Frontal cortex (tissue), 3 donors: ENCODE measurements at regions not wholly inside any gene's neighbourhood (a gene's known extent, or its start where the extent isn't known, plus 50 kb on each side); places are given as distances from the start of the nearest gene placed in this dataset.

Experiments
- DNase-seq, 2 donors: peaks; one replicate each; pipeline ENCODE4 v3.0.0; 2012; ENCODE audit warnings: low spot score in 2 of 2
- FAIRE-seq: peaks from 2 replicates; lab custom pipeline; 2012; peaks lifted over from hg19 to GRCh38; lab: Jason Lieb, UNC
- donor health status: control.
- donor health status: control.
- donor health status: control.

- no peak for DNase-seq
- no peak for FAIRE-seq
Measured at GRCh38 chr3:34783876-34784275, 855.4 kb upstream of the ARPP21 start.

GRCh38 chr3:34793057-34793456 lies 846.3 kb upstream of the ARPP21 start:
- DNase-seq (no peak), FAIRE-seq (no peak)

- DNase-seq (no peak), FAIRE-seq (no peak)
Measured at GRCh38 chr3:34807611-34808010, 831.7 kb upstream of the ARPP21 start.

DNA sequence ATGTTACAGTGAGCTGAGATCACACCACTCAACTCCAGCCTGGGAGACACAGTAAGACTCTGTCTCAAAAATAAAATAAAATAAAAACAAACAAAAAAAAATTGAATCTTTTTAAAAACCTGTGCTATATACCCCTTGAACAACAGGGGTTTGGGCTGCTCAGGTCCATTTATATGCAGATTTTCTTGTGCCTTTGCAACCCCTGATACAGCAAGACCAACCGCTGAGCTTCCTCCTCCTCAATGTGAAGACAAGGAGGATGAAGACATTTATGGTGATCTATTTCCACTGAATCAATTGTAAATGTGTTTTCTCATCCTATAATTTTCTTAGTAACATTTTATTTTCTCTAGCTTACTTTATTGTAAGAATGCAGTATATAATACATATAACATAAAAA lies 831.0 kb upstream of the ARPP21 start:
- DNase-seq: no peak

GRCh38 chr3:34828847-34829246 lies 810.5 kb upstream of the ARPP21 start:
- FAIRE-seq: no peak
- no peak for DNase-seq

More for the DNA sequence above, 831.0 kb upstream of the ARPP21 start:
- no peak for FAIRE-seq

GRCh38 chr3:34832865-34833508 lies 806.3 kb upstream of the ARPP21 start:
- DNase-seq: no peak
- no peak for FAIRE-seq

DNA sequence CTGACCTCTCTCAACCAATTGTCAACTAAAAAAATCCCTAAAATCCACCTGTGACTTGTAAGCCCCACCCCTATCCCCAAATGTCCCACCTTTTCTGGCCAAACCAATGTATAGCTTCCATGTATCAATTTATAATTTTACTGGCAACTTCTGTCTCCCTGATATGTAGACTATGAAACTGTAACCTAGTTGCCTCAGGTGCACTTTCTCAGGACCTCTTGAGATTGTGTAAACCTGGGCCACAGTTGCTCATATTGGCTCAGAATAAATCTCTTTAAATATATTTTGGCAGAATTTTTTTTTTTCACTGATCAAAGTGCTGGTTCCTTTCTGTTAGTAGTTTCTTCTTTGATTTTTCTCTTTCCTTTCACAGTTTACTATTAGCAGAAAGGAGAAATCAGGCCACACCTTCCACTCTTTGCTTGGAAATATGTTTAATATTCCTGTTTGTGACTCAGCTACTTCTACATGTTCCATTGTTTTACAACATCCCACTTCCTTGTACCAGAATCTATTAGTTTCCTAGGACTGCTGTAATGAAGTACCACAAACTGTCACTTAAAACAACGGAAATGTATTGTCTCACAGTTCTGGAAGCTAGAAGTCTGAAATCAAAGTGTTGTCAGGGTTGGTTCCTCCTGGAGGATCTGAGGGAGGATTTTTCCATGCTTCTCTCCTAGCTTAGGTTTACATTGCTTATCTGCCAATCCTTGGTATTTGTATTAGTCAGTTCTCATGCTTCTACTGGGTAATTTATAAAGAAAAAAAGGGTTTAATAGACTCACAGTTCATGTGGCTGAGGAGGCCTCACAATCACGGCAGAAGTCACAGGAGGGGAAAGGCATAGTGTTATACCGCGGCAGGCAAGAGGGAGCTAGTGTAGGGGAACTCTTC lies 801.2 kb upstream of the ARPP21 start:
- no peak for FAIRE-seq
- no peak for DNase-seq

DNA sequence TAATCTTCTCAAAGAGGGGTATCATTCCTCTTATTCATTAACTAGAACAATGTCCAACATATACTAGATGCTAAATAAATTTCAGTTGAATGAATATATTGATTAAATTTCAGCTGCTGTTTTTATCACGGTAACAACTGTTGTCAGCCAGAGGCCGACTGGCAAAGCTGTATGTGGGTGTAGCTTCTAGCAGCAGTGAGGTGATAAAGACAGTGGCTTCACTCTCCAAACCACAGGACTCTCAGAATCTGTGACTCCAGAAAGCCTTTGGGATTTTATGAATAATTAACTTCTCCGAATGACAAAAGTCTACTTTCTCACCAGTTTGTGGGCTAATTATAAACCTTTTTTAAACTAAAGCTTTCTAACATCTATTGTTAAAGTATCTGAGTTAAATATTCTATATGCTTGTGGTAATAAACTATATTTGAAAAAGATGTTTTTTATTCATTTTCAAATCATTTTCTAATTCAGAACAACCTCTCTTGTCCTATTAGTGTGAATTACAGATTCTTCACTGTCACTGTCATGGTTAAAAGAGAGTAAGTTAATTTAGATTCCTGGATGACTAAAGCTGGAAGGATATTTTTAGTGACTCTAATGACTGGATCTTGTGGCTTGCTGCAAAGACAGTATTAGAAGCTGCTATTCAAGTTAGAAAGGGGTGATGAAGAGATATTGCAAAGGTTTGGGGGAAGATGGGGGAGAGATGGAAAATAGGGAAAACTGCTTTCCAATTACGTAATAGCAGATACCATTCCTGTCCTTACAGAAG lies 796.4 kb upstream of the ARPP21 start:
- DNase-seq: no peak
- no peak for FAIRE-seq

DNA sequence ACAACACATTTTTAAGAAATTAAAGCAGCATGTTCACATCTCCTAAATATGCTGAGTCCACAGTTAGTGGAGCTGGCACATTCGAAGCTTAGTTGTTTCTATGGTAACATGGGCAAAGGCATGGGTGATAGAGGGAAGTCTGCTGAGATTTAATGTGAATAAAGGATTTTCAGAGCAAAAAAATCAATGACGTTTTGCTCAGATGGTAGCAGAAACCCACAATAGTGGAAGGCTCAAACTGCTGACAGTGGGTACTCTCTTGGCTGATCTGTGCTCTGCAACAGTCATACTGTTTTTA lies 795.1 kb upstream of the ARPP21 start:
- no peak for DNase-seq
- no peak for FAIRE-seq

DNA sequence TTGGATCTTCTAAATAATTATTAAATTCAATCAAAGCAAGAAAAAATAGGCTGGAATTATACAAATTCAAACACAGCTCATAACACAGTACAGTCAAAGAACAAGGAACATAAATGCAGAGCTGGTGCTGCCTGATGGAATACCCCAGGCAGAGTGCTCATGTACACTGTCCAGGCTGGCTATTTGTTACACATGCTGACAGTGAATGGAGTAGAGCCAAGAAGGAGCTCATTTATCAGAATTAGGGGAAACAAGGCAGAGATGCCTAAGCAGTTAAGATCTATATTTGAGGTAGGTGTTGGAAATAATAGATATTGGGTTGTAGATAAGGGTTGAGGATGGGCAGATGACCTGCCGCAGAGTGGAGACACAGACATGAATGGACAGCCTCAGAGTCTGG lies 788.2 kb upstream of the ARPP21 start:
- DNase-seq: no peak
- FAIRE-seq: no peak

- FAIRE-seq (no peak), DNase-seq (no peak)
Measured at GRCh38 chr3:34852844-34853439, 786.4 kb upstream of the ARPP21 start.

DNA sequence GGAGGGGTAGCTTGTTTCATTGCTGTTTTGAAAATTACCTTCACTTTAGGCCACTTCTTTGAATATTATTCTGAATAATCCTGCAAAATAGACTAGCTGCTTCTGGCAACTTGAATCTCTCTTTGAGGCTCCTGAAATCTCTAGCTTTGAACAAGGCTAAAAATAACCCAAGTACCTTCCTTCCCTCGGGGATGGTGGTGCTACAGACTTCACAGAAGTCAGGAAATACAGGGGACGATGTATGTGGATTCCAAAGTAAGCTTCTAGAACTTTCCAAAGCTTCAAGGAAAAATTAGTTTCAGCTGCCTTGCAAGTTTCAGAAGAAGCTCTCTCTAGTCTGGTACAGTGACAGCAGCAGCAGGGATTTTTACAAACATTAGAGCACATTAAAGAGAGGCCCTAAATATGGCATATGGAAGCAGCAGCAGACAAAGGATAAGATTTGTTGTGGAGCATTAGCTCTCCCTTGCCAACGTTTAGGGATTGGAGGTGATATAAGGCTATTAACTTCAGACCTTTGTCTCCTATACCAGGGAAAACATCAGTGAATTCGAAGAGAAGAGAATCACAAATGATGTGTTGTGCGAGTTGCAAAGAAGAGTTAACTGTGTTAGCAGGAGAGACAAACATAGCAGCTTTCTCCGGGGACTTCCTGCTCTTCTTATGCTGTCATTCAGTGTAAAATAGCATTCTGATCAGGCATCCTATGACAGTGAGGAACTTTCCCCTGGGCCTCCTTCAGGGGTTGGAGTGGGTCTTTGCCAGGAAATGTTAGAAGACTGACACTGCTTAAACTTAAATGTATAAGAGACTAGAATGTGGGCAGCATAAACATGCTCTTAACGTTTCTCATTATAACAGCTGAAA lies 783.0 kb upstream of the ARPP21 start:
- FAIRE-seq (no peak), DNase-seq (no peak)

GRCh38 chr3:34858067-34858660 lies 781.2 kb upstream of the ARPP21 start:
- no peak for FAIRE-seq

GRCh38 chr3:34859746-34860145 lies 779.6 kb upstream of the ARPP21 start:
- FAIRE-seq (no peak), DNase-seq (no peak)

More at GRCh38 chr3:34858067-34858660, 781.2 kb upstream of the ARPP21 start:
- DNase-seq: no peak

- no peak for FAIRE-seq
- no peak for DNase-seq
Measured at GRCh38 chr3:34862456-34862855, 776.9 kb upstream of the ARPP21 start.

DNA sequence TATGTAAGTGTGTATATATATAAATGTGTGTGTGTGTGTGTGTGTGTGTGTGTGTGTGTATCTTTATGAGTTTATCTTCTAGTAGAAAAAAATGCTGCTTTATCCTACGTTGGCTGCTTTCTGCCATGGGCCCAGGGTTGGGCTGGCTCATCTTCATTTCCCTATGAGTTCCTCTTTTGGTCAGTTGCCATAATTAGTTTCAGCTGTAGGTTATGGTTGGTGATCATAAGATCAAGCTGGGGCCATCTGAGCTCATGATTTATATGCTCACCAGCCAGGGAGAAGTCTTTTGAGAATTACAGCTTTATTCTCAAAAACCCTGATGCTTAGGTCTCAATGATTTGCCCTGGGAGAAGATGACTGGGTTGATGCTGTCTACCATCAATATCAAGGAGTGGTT lies 775.8 kb upstream of the ARPP21 start:
- no peak for DNase-seq
- FAIRE-seq: no peak

DNA sequence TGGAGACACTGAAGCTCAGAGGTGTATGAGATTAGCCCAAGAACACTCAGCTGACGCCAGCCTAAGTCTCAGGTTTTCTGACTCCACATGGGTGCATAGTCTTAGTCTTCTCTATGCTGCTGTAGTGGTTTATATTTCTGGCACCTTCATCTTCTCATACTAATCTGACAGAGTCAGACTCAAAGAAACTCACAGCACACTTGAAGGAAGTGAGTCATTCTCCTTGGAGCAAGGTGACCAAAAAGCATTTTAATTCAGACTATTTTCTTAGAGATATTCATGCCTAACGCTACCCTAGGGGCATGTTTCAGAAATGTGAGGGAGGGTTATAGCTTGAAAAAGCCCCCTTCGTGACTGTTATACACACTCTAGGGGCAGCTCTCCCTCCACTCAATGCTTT lies 775.3 kb upstream of the ARPP21 start:
- no peak for DNase-seq
- no peak for FAIRE-seq

DNA sequence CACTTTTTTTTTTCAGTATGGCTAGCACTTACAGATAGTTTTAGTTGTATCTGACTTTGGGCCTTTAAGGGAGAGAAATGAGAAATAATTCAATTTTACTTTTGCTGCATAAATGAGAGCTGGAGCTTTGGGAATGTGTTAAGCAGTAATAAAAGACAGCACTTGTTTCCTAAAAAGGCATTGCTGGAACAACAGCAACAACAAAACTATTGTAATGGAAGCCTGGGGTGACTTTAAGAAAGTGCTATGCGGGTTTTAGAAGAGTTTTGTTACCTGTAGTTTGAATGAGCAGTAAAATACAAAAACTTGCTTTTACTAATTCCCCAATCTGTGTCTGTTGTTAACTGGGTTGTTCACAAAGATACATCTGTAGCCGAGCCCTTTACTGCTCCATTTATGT lies 774.0 kb upstream of the ARPP21 start:
- FAIRE-seq (no peak), DNase-seq (no peak)

GRCh38 chr3:34868935-34869334 lies 770.4 kb upstream of the ARPP21 start:
- FAIRE-seq (no peak), DNase-seq (no peak)
